Mammary epithelial cell (primary cell): ENCODE measurements at regions not wholly inside any gene's neighbourhood (a gene's known extent, or its start where the extent isn't known, plus 50 kb on each side); places are given as distances from the start of the nearest gene placed in this dataset.

Source experiments
- CTCF ChIP-seq, 2 donors: IDR thresholded peaks in 1 of 2; conservative IDR thresholded peaks in 1 of 2; 2 replicates each; pipeline ENCODE4 v1.5.1; 2011 to 2012; ENCODE audit warnings: inconsistent platforms in 2 of 2, low read length in 2 of 2, mild to moderate bottlenecking in 2 of 2, control low read depth in 1 of 2, low read depth in 1 of 2; ENCODE audit not compliant: insufficient read depth in 1 of 2; ENCODE audit errors: extremely low read depth in 1 of 2
- EZH2 ChIP-seq: IDR thresholded peaks from 2 replicates; pipeline ENCODE4 v1.6.1; 2012; ENCODE audit warnings: low read length, inconsistent platforms, borderline replicate concordance

- TF ChIP-seq EZH2 (no peak), CTCF (conservative IDR thresholded peaks at IDR 0.05 in 1 of 2, IDR thresholded peaks at IDR 0.05 in 1 of 2; ENCODE audit: extremely low read depth in 1 of 2, insufficient read depth in 1 of 2, low read depth in 1 of 2, low read length in 2 of 2) (no peak)
These were observed 97.1 kb downstream of the HSPH1 start for GRCh38 chr13:31064636-31065035.
